H7 (cell line): ENCODE measurements at regions not wholly inside any gene's neighbourhood (a gene's known extent, or its start where the extent isn't known, plus 50 kb on each side); places are given as distances from the start of the nearest gene placed in this dataset.

ENCODE experiments used
- DNase-seq: peaks from one replicate; pipeline ENCODE4 v3.0.0; 2012
- H3K27me3 ChIP-seq: 2 replicates; pipeline ENCODE4 v1.6.0; 2011; ENCODE audit warnings: mild to moderate bottlenecking, low read length; ENCODE audit not compliant: control insufficient read depth, insufficient read depth
- H3K36me3 ChIP-seq: replicated peaks from 2 replicates; pipeline ENCODE4 v1.5.1; 2011; ENCODE audit warnings: low read length; ENCODE audit not compliant: control insufficient read depth, insufficient read depth
- H3K4me3 ChIP-seq: 2 replicates; pipeline ENCODE4 v1.5.1; 2011; ENCODE audit warnings: low read depth, mild to moderate bottlenecking, control low read depth, low read length, moderate library complexity; ENCODE audit not compliant: insufficient read depth

DNA sequence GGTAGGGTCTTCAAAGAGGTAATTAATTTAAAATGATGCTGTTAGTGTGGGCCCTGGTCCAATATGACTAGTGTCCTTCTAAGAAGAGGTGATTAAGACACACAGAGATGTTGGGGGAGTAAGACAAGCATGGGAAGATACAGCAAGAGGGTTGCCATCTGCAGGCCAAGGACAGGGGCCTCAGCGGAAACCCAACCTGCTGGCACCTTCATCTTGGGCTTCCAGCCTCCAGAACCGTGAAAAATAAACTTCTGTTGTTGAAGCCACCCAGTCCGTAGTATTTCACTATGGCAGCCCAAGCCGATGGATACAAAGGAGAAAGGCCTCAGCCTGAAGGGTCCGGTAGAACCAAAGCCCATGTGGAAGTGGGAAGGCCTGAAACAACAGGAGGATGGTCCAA is 161.7 kb upstream of the UBE2E1 start:
- Histone ChIP-seq H3K36me3 (no peaks in the 10 kb centered on the region), H3K4me3 (no peak overlapping the region), H3K27me3 (no peaks in the 10 kb centered on the region)
- no peak for DNase-seq

DNA sequence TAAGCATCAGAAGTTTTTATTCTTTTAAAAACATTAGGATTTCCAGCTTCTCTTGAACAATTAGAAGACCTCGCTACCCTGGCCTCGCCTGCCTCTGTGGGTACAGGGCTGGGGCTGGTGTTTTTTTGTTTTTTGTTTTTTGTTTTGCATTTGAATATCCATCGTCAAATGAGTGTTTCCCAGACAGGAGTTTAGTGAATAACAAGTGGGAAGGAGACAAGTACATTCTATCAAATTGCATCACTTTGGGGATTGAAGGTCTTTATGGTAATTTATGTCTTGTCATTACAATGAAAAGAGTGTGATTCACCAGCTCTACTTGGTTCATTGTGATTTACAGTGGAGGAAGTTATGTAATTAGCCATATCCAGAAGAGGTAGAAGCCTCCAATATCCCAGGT is 161.1 kb upstream of the UBE2E1 start:
- peak; percentile 20 for DNase-seq
- Histone ChIP-seq H3K4me3 (no peak overlapping the region), H3K27me3 (no peaks in the 10 kb centered on the region), H3K36me3 (no peaks in the 10 kb centered on the region)

DNA sequence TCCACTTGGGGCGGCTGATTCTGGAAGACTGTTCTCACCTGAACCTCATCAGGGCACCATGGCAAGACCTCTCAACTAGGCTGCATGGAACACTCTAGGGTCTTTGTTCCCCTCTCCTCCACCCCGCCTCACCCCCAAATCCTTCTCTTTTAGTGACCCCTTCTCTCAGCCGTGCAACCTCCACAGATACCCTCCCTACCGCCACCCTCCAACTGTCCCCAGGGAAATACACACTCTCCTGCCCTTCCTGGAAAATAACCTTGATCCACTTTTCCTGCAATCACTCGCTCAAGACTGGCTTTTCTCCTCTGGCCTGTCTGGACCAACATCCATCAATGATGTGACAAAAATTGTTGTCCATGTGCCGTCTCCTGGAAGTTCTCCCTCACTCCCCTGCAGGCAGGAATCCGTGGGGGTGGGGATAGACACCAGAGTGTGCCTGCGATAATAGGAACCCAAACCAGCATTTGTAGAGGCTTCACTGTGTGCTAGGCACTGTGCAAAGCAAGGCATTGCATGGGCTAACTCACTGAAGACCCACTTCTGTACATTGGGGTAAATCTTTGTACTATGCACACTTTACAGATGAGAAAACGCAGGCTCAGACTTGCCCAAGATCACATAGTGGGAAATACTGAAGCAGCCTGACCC is 160.1 kb upstream of the UBE2E1 start:
- Histone ChIP-seq H3K4me3 (no peak overlapping the region), H3K36me3 (no peaks in the 10 kb centered on the region), H3K27me3 (no peaks in the 10 kb centered on the region)
- DNase-seq = no peak

GRCh38 chr3:23646184-23646920 is 159.4 kb upstream of the UBE2E1 start:
- no peak overlapping the region for H3K4me3 ChIP-seq
- H3K27me3 ChIP-seq = no peaks in the 10 kb centered on the region
- DNase-seq = no peak
- no peaks in the 10 kb centered on the region for H3K36me3 ChIP-seq

DNA sequence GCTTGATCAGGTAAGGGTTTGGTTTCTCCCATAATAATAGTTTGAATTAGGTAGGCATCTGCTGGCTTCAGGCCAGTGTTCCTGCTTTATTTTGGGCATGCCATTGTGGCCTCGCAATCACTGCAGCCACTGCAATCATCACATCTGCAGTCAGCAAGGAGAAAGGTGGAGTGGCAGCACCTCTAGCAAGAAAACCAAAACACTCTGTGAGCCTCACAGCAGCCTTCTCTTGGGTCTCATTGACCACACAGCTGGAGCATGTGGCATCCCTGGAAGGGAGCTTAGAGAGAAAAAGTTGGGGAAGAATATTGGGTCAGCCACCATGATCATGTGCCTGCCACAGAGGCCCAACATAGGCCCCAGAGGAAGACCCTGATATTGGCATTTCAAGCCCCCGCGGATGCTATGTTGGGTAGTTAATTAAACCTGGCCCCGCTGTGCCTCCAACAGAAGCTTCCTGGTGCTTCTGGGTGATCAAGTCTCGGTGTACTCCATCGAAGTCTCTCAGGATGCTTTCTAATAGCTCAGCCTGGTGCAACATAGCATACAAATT is 158.0 kb upstream of the UBE2E1 start:
- no peaks in the 10 kb centered on the region for H3K27me3 ChIP-seq
- no peak overlapping the region for H3K4me3 ChIP-seq
- no peak for DNase-seq
- H3K36me3 ChIP-seq = no peaks in the 10 kb centered on the region

GRCh38 chr3:23648326-23648995 is 157.3 kb upstream of the UBE2E1 start:
- Histone ChIP-seq H3K4me3 (no peak overlapping the region), H3K36me3 (no peaks in the 10 kb centered on the region), H3K27me3 (no peaks in the 10 kb centered on the region)
- DNase-seq = no peak

GRCh38 chr3:23648996-23649395 is 156.8 kb upstream of the UBE2E1 start:
- Histone ChIP-seq H3K4me3 (no peak overlapping the region), H3K36me3 (no peaks in the 10 kb centered on the region), H3K27me3 (no peaks in the 10 kb centered on the region)
- no peak for DNase-seq

- H3K36me3 ChIP-seq = no peaks in the 10 kb centered on the region
- H3K27me3 ChIP-seq = no peaks in the 10 kb centered on the region
- no peak overlapping the region for H3K4me3 ChIP-seq
- DNase-seq = peak; percentile 39
These were observed 156.3 kb upstream of the UBE2E1 start for GRCh38 chr3:23649448-23649847.

DNA sequence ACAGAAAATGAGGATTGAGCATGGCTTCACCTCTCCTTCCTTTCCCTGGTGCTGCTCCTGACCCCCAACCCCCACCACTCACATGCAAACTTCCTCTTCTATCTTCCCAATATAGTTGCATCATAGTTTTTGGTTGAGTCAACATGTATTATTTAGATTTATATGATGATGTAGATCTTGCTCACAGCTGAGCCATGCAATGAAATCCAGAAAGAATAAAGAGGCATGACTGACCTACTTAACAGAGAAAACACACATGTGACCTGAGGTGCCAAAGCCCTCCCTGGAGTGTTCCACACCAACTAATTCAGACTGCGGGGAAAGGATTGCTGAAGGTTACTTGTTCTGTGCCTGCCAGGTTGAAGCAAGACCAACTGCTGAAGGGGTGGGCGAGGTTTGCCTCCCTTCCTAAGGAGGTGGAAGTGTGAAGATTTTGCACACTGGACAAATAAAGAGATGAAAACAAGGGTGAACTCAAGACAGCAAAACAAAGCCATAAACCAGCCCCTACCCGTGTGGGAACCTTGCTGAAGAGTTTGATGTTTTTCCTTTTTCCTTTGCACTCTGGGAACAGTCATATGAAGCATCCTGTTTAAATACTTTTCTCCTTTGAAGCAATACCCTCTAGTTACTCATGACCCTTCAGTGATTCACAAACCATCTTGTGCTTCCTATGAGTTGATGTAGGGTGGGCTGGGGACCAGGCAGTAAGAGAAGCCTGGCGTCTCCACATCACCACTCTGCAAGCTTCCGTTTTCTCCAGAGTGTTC is 155.2 kb upstream of the UBE2E1 start:
- Histone ChIP-seq H3K27me3 (no peaks in the 10 kb centered on the region), H3K4me3 (no peak overlapping the region), H3K36me3 (no peaks in the 10 kb centered on the region)
- DNase-seq = no peak

DNA sequence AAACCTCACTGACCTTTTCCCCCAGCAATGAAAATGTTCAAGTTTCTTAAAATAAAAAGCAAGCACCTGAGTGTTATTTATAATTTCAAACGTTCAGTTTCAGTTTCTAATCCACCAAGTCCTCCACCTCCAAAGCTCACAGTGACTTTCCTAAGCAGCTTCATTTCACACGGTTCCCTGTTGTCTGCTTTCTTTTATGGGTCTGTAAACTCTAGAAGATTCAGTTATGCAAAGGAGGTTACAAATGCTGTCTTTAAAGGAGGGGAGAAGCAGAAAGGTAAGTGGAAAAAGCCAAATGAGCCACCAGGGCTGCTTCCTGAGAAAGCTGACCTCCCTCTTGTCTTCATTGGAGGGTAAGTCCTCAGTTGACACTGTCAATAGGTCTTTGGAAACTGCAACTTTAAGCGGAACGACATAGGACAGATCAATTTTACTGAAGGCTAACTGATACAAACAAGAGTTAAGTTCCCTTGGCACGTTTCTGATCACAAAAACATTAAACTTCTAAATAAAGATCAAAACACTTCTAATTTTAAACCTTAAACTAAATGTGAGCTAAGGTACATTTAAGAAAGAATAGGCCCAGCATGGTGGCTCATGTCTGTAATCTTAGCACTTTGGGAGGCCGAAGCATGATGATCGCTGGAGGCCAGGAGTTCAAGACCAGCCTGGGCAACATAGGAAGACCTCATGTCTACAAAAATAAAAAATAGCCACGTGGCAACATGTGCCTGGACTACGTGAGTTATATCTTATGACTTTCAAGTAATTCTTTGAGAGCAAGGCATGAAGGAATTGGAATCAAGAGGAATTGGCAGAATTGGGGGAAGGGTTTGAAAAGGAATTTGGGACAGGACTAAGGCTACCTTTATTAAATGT is 151.9 kb upstream of the UBE2E1 start:
- no peaks in the 10 kb centered on the region for H3K27me3 ChIP-seq
- no peak for DNase-seq
- no peaks in the 10 kb centered on the region for H3K36me3 ChIP-seq
- no peak overlapping the region for H3K4me3 ChIP-seq

DNA sequence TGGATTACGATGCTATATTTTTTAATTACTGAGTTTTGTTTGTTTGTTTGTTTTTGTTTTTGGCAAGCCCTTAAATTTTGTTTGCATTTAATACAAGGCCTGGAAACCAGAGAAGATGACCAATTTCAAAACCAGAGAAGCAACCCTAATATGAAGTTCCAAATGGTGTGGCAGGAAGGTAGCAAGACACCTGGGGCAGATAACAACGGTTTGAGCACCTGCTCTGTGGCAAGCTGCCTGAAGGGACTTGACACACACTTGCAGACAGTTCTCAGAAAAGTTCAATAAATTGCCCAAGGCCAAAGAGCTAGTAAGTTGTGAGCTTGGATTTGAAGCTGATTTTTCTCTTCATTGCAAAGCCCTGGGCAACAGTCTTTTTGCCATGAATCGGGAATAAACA is 151.2 kb upstream of the UBE2E1 start:
- DNase-seq = no peak
- Histone ChIP-seq H3K36me3 (no peaks in the 10 kb centered on the region), H3K27me3 (no peaks in the 10 kb centered on the region), H3K4me3 (no peak overlapping the region)

- no peaks in the 10 kb centered on the region for H3K27me3 ChIP-seq
- no peaks in the 10 kb centered on the region for H3K36me3 ChIP-seq
- H3K4me3 ChIP-seq = no peak overlapping the region
- no peak for DNase-seq
These were observed 150.0 kb upstream of the UBE2E1 start for GRCh38 chr3:23655749-23656148.

GRCh38 chr3:23656199-23656598 is 149.6 kb upstream of the UBE2E1 start:
- H3K4me3 ChIP-seq = no peak overlapping the region
- no peak for DNase-seq
- H3K27me3 ChIP-seq = no peaks in the 10 kb centered on the region
- no peaks in the 10 kb centered on the region for H3K36me3 ChIP-seq

DNA sequence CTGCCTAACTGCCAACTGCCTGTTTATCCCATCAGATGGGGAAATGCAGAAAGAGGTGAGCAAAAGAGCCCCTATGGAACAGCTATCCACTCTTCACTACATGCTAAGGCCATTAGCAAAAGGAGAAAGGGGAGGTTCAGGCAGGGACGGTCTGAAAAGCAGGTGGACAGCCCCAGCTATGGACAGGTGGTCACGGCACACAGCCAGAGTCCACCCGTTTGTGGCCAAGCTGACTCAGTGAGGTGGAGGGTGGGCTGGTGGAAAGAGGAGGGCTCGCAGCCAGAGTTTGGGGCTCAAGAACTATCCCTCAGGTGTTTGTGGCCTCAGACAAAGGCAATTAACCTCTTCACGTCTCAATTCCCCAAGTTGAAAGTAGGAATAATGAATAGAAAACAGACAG is 148.9 kb upstream of the UBE2E1 start:
- H3K4me3 ChIP-seq = no peak overlapping the region
- no peak for DNase-seq
- H3K36me3 ChIP-seq = no peaks in the 10 kb centered on the region
- no peaks in the 10 kb centered on the region for H3K27me3 ChIP-seq
